Activated CD8-positive, alpha-beta T cell treated with anti-CD3 and anti-CD28 coated beads for 36 hours (primary cell): ENCODE measurements at regions not wholly inside any gene's neighbourhood (a gene's known extent, or its start where the extent isn't known, plus 50 kb on each side); places are given as distances from the start of the nearest gene placed in this dataset.
"Not testable (repeated sequence)": the region's sequence is repeated elsewhere in the genome, so short reads cannot be mapped to it uniquely, and the experiment has no call there.

Experiments used
- ATAC-seq: fragments of 200-7000 bp; cut with Tn5 transposase; one replicate; pipeline ENCODE4 v1.10.0; 2021; ENCODE audit warnings: mild to moderate bottlenecking, moderate library complexity
- CTCF ChIA-PET: fragments of 350-600 bp; sonication (Branson Sonifier 250); formaldehyde crosslinking; loops from one replicate; lab custom pipeline; 2021; ENCODE audit warnings: antibody characterized with exemption; lab: Charles Lee
- POLR2A ChIA-PET: fragments of 350-600 bp; sonication (Branson Sonifier 250); formaldehyde crosslinking; loops from one replicate; lab custom pipeline; 2021; ENCODE audit warnings: antibody characterized with exemption; lab: Charles Lee
- DNase-seq: peaks from one replicate; pipeline ENCODE4 v3.0.0-alpha.2; 2020
- H3K27ac Mint-ChIP-seq: one replicate; pipeline ENCODE4 v1.8.0; 2021; ENCODE audit warnings: mild to moderate bottlenecking, mixed read lengths
- H3K27me3 Mint-ChIP-seq: one replicate; pipeline ENCODE4 v1.8.0; 2021; ENCODE audit warnings: mixed read lengths
- H3K36me3 Mint-ChIP-seq: one replicate; pipeline ENCODE4 v1.8.0; 2021; ENCODE audit warnings: low read depth, mixed read lengths
- H3K4me1 Mint-ChIP-seq: one replicate; pipeline ENCODE4 v1.8.0; 2021; ENCODE audit warnings: low read depth, mixed read lengths
- H3K4me3 Mint-ChIP-seq: one replicate; pipeline ENCODE4 v1.8.0; 2021; ENCODE audit warnings: mild to moderate bottlenecking, moderate library complexity, mixed read lengths
- H3K9me3 Mint-ChIP-seq: one replicate; pipeline ENCODE4 v1.8.0; 2021; ENCODE audit warnings: mixed read lengths
- CTCF ChIP-seq: fragments of 200-600 bp; IDR thresholded peaks from one replicate; pipeline ENCODE4 v1.8.0; 2022; ENCODE audit warnings: antibody characterized with exemption, mild to moderate bottlenecking
- intact Hi-C: fragments of 100-400 bp; cut with micrococcal nuclease; formaldehyde crosslinking; loops from one replicate; pipeline ENCODE4 v1.10.0; 2022

- CTCF ChIA-PET, result no interaction called here
- Mint-ChIP-seq H3K27ac (no peak overlapping the region), H3K4me3 (no peak overlapping the region), H3K9me3 (peaks cover 10% of the 10 kb centered on the region), H3K27me3 (no peaks in the 10 kb centered on the region), H3K36me3 (no peaks in the 10 kb centered on the region), H3K4me1 (no peaks in the 10 kb centered on the region)
- intact Hi-C loops, result no loop called here
- no peak for ATAC-seq
- POLR2A ChIA-PET, result no interaction called here
- no peak for DNase-seq
- TF ChIP-seq CTCF, result no peak
Observed at GRCh38 chr5:125897089-125897488, 526.1 kb upstream of the GRAMD2B start.

GRCh38 chr5:125898851-125899405, 524.3 kb upstream of the GRAMD2B start:
- H3K4me3 Mint-ChIP-seq, result no peak overlapping the region
- CTCF ChIA-PET, result no interaction called here

GRCh38 chr5:125912028-125912427, 511.2 kb upstream of the GRAMD2B start:
- H3K4me1 Mint-ChIP-seq, result no peaks in the 10 kb centered on the region
- H3K4me3 Mint-ChIP-seq, result no peak overlapping the region
- H3K9me3 Mint-ChIP-seq, result peaks cover 15% of the 10 kb centered on the region

More at GRCh38 chr5:125898851-125899405, 524.3 kb upstream of the GRAMD2B start:
- Mint-ChIP-seq H3K9me3 (peaks cover 6% of the 10 kb centered on the region), H3K27ac (no peak overlapping the region), H3K4me1 (no peaks in the 10 kb centered on the region), H3K36me3 (no peaks in the 10 kb centered on the region), H3K27me3 (no peaks in the 10 kb centered on the region)
- no peak for TF ChIP-seq CTCF
- ATAC-seq (no peak), DNase-seq (no peak)
- intact Hi-C loops, result no loop called here
- POLR2A ChIA-PET, result no interaction called here

GRCh38 chr5:125913200-125913599, 510.0 kb upstream of the GRAMD2B start:
- DNase-seq (no peak), ATAC-seq (no peak)
- H3K4me1 Mint-ChIP-seq, result no peaks in the 10 kb centered on the region
- no peak overlapping the region for H3K27ac Mint-ChIP-seq
- no peak for TF ChIP-seq CTCF
- intact Hi-C loops, result no loop called here
- no peaks in the 10 kb centered on the region for H3K36me3 Mint-ChIP-seq
- peaks cover 13% of the 10 kb centered on the region for H3K9me3 Mint-ChIP-seq
- CTCF ChIA-PET, result interaction anchor here (0.8 kb wide), 1 partner anchor 12 kb away, joined by 3 read pairs; no protein-coding TSS in a partner anchor
- POLR2A ChIA-PET, result no interaction called here
- no peak overlapping the region for H3K4me3 Mint-ChIP-seq
- H3K27me3 Mint-ChIP-seq, result no peaks in the 10 kb centered on the region

More at GRCh38 chr5:125912028-125912427, 511.2 kb upstream of the GRAMD2B start:
- no peak overlapping the region for H3K27ac Mint-ChIP-seq
- CTCF ChIA-PET, result no interaction called here
- DNase-seq (no peak), ATAC-seq (no peak)
- POLR2A ChIA-PET, result no interaction called here
- intact Hi-C loops, result no loop called here
- H3K27me3 Mint-ChIP-seq, result no peaks in the 10 kb centered on the region
- TF ChIP-seq CTCF, result no peak
- H3K36me3 Mint-ChIP-seq, result no peaks in the 10 kb centered on the region

GRCh38 chr5:125914471-125914870, 508.7 kb upstream of the GRAMD2B start:
- CTCF ChIA-PET, result no interaction called here
- Mint-ChIP-seq H3K4me1 (no peaks in the 10 kb centered on the region), H3K27me3 (no peaks in the 10 kb centered on the region), H3K9me3 (peaks cover 10% of the 10 kb centered on the region), H3K4me3 (no peak overlapping the region), H3K27ac (no peak overlapping the region), H3K36me3 (no peaks in the 10 kb centered on the region)
- intact Hi-C loops, result no loop called here
- no peak for DNase-seq
- POLR2A ChIA-PET, result no interaction called here
- TF ChIP-seq CTCF, result no peak
- no peak for ATAC-seq

- ATAC-seq, DNase-seq, CTCF ChIA-PET, H3K27me3 Mint-ChIP-seq, H3K9me3 Mint-ChIP-seq, H3K27ac Mint-ChIP-seq, H3K4me3 Mint-ChIP-seq, H3K36me3 Mint-ChIP-seq, POLR2A ChIA-PET, intact Hi-C loops, H3K4me1 Mint-ChIP-seq: not testable (repeated sequence)
Observed at GRCh38 chr5:125923958-125924357, 499.3 kb upstream of the GRAMD2B start.
